ENCODE measurements at regions not wholly inside any gene's neighbourhood (a gene's known extent, or its start where the extent isn't known, plus 50 kb on each side); places are given as distances from the start of the nearest gene placed in this dataset.

GRCh38 chr2:155852156-155852555 is 480.4 kb downstream of the NR4A2 start:
- TF ChIP-seq CTCF (IDR thresholded peaks at IDR 0.05) (no peak), POLR2A (IDR thresholded peaks at IDR 0.05) (no peak)
